Stomach (tissue), 4 donors: ENCODE measurements at regions not wholly inside any gene's neighbourhood (a gene's known extent, or its start where the extent isn't known, plus 50 kb on each side); places are given as distances from the start of the nearest gene placed in this dataset.

Source experiments
- CTCF ChIP-seq, 7 experiments: fragments of 450-650 bp in 4 of 7; fragments of 200-600 bp in 3 of 7; sonication (generic) in 3 of 7; IDR thresholded peaks; one replicate each; pipeline ENCODE4 v1.5.1; 2016 to 2019; ENCODE audit warnings: antibody characterized with exemption in 7 of 7, control low read depth in 2 of 7, mild to moderate bottlenecking in 1 of 7
- POLR2A ChIP-seq, 4 donors: fragments of 450-650 bp; IDR thresholded peaks; one replicate each; pipeline ENCODE4 v1.6.1; 2016; ENCODE audit warnings: antibody characterized with exemption in 4 of 4, control low read depth in 2 of 4, mild to moderate bottlenecking in 1 of 4, moderate library complexity in 1 of 4

- TF ChIP-seq POLR2A (IDR thresholded peaks at IDR 0.05) (no peak), CTCF (IDR thresholded peaks at IDR 0.05) (no peak)
Observed at GRCh38 chr14:86193756-86194155, 663.8 kb downstream of the FLRT2 start.
